Lower leg skin (tissue), 4 donors: ENCODE measurements at regions not wholly inside any gene's neighbourhood (a gene's known extent, or its start where the extent isn't known, plus 50 kb on each side); places are given as distances from the start of the nearest gene placed in this dataset.

Experiments used
- DNase-seq, 2 donors: peaks; one replicate each; pipeline ENCODE4 v3.0.0-alpha.2; 2019; ENCODE audit warnings: low spot score in 2 of 2
- H3K4me3 ChIP-seq: fragments of 200-600 bp; sonication (generic); 2 replicates; pipeline ENCODE4 v1.5.1; 2017; ENCODE audit warnings: mild to moderate bottlenecking, low read depth; ENCODE audit not compliant: poor library complexity, severe bottlenecking
- CTCF ChIP-seq, 3 donors: fragments of 450-650 bp; IDR thresholded peaks; one replicate each; pipeline ENCODE4 v1.5.1; 2016; ENCODE audit warnings: antibody characterized with exemption in 3 of 3, mild to moderate bottlenecking in 3 of 3, moderate library complexity in 2 of 3
- POLR2A ChIP-seq, 2 donors: fragments of 450-650 bp; IDR thresholded peaks; one replicate each; pipeline ENCODE4 v1.6.1; 2016 to 2017; ENCODE audit warnings: antibody characterized with exemption in 2 of 2, mild to moderate bottlenecking in 1 of 2, moderate library complexity in 1 of 2
- WGBS, 2 donors: methylation state at CpG; one replicate each; pipeline ENCODE4 v1.1.5; 2018; 5-methylcytosine and 5-hydroxymethylcytosine counted together
- intact Hi-C: fragments of 100-400 bp; cut with DNase I; formaldehyde crosslinking; loops from one replicate; pipeline ENCODE4 v1.15.0; 2023; ENCODE audit warnings: low total_unique reads

- no peak for DNase-seq
- H3K4me3 ChIP-seq = no peak overlapping the region
- WGBS, 2 donors = 92 to 98% methylated on average over 3 of the region's 3 CpGs
- TF ChIP-seq CTCF (IDR thresholded peaks at IDR 0.05) = no peak
- TF ChIP-seq POLR2A (IDR thresholded peaks at IDR 0.05) = no peak
- intact Hi-C loops = no loop called here
Measured at GRCh38 chr1:40921981-40922677, 57.4 kb upstream of the CTPS1 start.

- H3K4me3 ChIP-seq = no peak overlapping the region
- intact Hi-C loops = no loop called here
- peak in 1 of 2 donors; percentile 82 for DNase-seq
- WGBS, 2 donors = 58 to 61% methylated on average over 11 of the region's 11 CpGs
- no peak for TF ChIP-seq POLR2A (IDR thresholded peaks at IDR 0.05)
- TF ChIP-seq CTCF (IDR thresholded peaks at IDR 0.05) = no peak
Measured at GRCh38 chr1:40922969-40923368, 56.5 kb upstream of the CTPS1 start.

GRCh38 chr1:40923511-40924020 lies 55.9 kb upstream of the CTPS1 start:
- 80 to 85% methylated on average over 3 of the region's 3 CpGs for WGBS, 2 donors
- no peak overlapping the region for H3K4me3 ChIP-seq
- DNase-seq = peak in 1 of 2 donors; percentile 23
- intact Hi-C loops = no loop called here
- TF ChIP-seq POLR2A (IDR thresholded peaks at IDR 0.05) (no peak), CTCF (IDR thresholded peaks at IDR 0.05) (no peak)

GRCh38 chr1:40924767-40925166 lies 54.7 kb upstream of the CTPS1 start:
- TF ChIP-seq CTCF (IDR thresholded peaks at IDR 0.05) (no peak), POLR2A (IDR thresholded peaks at IDR 0.05) (no peak)
- WGBS, 2 donors = 92 to 95% methylated on average over 5 of the region's 5 CpGs

GRCh38 chr1:40925834-40926410 lies 53.6 kb upstream of the CTPS1 start:
- H3K4me3 ChIP-seq = no peak overlapping the region
- intact Hi-C loops = no loop called here
- TF ChIP-seq POLR2A (IDR thresholded peaks at IDR 0.05) (no peak), CTCF (IDR thresholded peaks at IDR 0.05) (no peak)
- DNase-seq = no peak
- 81 to 92% methylated on average over 5 of the region's 5 CpGs for WGBS, 2 donors

More at GRCh38 chr1:40924767-40925166, 54.7 kb upstream of the CTPS1 start:
- no peak for DNase-seq
- intact Hi-C loops = no loop called here
- H3K4me3 ChIP-seq = no peak overlapping the region
